ENCODE measurements at regions not wholly inside any gene's neighbourhood (a gene's known extent, or its start where the extent isn't known, plus 50 kb on each side); places are given as distances from the start of the nearest gene placed in this dataset.

DNA sequence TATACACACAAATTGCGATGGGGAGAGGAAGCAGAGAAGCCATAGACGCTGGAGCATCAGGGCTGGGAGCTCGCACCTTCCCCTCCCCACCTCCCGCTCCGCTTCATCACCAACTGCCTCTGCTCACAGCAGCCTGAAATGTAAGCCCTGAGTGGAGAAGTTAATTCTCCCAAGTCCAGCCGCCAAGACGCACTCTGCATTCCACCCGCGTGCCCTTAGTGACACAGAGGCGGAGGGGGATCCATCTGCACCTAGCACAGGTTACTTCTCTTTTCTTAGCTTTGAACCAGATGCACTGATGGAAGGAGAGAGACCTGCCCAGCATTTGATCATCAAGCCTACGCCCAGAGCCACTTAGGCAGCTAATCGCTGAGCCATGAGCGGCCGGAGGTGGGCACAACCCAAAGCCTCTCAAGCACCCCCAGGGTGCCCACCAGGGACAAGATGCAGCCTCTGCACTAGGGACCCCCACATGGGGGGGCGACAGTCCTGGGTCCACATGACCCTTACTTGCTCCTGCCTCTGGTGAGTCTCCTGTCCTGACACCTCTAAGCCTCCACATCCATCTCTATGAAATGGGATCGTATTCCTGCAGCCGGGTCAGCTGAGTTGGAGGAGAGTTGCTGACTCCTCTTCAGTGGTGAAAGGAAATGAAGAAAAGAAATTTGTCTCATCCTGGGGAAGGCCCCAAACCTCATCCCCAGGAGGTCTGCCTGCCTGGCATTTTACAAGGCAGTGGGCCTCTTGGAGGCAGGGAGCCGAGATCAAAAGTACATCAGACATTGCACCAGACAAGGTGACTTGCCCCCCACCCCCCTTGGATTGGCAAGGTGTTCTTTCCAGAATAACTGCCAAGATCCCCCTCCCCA lies 316.2 kb downstream of the MATN1 start:
- peaks cover 32% of the 10 kb centered on the region for H3K27me3 Mint-ChIP-seq (ENCODE audit: low read depth)
- TF ChIP-seq, protein P1, sequence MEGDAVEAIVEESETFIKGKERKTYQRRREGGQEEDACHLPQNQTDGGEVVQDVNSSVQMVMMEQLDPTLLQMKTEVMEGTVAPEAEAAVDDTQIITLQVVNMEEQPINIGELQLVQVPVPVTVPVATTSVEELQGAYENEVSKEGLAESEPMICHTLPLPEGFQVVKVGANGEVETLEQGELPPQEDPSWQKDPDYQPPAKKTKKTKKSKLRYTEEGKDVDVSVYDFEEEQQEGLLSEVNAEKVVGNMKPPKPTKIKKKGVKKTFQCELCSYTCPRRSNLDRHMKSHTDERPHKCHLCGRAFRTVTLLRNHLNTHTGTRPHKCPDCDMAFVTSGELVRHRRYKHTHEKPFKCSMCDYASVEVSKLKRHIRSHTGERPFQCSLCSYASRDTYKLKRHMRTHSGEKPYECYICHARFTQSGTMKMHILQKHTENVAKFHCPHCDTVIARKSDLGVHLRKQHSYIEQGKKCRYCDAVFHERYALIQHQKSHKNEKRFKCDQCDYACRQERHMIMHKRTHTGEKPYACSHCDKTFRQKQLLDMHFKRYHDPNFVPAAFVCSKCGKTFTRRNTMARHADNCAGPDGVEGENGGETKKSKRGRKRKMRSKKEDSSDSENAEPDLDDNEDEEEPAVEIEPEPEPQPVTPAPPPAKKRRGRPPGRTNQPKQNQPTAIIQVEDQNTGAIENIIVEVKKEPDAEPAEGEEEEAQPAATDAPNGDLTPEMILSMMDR (IDR thresholded peaks at IDR 0.05): no peak
- H3K36me3 Mint-ChIP-seq (ENCODE audit: low read depth): no peaks in the 10 kb centered on the region
- H3K4me1 Mint-ChIP-seq (ENCODE audit: low read depth): no peaks in the 10 kb centered on the region
- H3K4me3 Mint-ChIP-seq (ENCODE audit: unreplicated experiment): no peak overlapping the region
- no peak overlapping the region for H3K27ac Mint-ChIP-seq (ENCODE audit: unreplicated experiment)
- DNase-seq (ENCODE audit: low spot score): no peak
- H3K9me3 Mint-ChIP-seq (ENCODE audit: low read depth): no peaks in the 10 kb centered on the region

DNA sequence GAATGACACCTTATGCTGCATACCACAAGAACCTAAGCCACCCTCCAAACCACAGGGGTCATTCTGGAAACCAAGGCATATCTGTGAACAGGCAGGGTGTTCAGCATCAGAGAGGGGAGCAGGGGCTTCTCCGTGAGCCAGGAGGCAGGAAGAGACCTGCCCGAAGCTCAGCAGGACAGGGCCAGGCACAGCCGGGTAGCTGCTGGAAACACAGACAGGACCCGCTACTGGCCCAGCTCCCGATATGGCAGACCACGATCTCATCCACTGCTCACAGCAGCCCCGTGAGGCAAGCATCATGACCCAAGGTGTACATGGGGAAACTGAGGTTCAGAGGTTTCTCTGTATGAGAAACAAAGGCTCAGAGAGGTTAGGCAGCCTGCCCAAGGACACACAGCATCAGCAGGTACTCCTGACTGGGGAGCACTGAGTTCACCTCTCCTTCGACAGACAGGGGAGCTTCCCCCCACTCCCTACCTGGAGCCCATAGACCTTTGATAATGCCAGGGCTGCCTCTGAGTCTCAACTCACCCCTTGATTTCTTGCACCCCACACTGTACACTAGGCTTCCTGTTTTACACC lies 317.7 kb downstream of the MATN1 start:
- Mint-ChIP-seq H3K27me3 (ENCODE audit: low read depth) (peaks cover 32% of the 10 kb centered on the region), H3K9me3 (ENCODE audit: low read depth) (no peaks in the 10 kb centered on the region), H3K27ac (ENCODE audit: unreplicated experiment) (no peak overlapping the region), H3K4me3 (ENCODE audit: unreplicated experiment) (no peak overlapping the region), H3K4me1 (ENCODE audit: low read depth) (no peaks in the 10 kb centered on the region), H3K36me3 (ENCODE audit: low read depth) (no peaks in the 10 kb centered on the region)
- DNase-seq (ENCODE audit: low spot score): no peak
- TF ChIP-seq, protein P1 (IDR thresholded peaks at IDR 0.05): no peak

GRCh38 chr1:30405081-30405480 lies 318.3 kb downstream of the MATN1 start:
- Mint-ChIP-seq H3K27me3 (ENCODE audit: low read depth) (peaks cover 31% of the 10 kb centered on the region), H3K27ac (ENCODE audit: unreplicated experiment) (no peak overlapping the region), H3K4me3 (ENCODE audit: unreplicated experiment) (no peak overlapping the region), H3K9me3 (ENCODE audit: low read depth) (no peaks in the 10 kb centered on the region), H3K36me3 (ENCODE audit: low read depth) (no peaks in the 10 kb centered on the region), H3K4me1 (ENCODE audit: low read depth) (no peaks in the 10 kb centered on the region)
- TF ChIP-seq, protein P1 (IDR thresholded peaks at IDR 0.05): no peak
- no peak for DNase-seq (ENCODE audit: low spot score)

DNA sequence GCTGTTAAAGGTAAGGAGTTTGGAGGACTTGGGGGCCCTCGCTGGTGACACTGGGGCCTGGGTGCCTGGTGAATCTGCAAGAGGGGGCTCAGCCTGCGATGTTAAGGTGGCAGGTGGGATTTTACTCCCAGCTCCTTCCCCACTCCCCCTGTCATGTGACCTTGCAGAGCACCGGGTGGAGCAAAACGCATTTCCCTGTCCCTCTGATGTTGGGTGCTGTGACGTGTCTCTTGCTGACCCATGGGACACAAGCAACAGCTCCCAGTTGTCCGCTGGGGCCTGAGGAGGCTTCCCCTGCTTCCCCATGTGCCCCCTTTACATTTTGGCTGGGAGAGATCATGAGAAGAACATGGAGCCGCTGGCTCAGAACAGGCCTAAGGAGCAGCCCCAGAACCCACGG lies 319.0 kb downstream of the MATN1 start:
- peaks cover 29% of the 10 kb centered on the region for H3K27me3 Mint-ChIP-seq (ENCODE audit: low read depth)
- H3K9me3 Mint-ChIP-seq (ENCODE audit: low read depth): no peaks in the 10 kb centered on the region
- H3K36me3 Mint-ChIP-seq (ENCODE audit: low read depth): no peaks in the 10 kb centered on the region
- H3K27ac Mint-ChIP-seq (ENCODE audit: unreplicated experiment): no peak overlapping the region
- no peak for DNase-seq (ENCODE audit: low spot score)
- no peaks in the 10 kb centered on the region for H3K4me1 Mint-ChIP-seq (ENCODE audit: low read depth)
- H3K4me3 Mint-ChIP-seq (ENCODE audit: unreplicated experiment): no peak overlapping the region
- TF ChIP-seq, protein P1 (IDR thresholded peaks at IDR 0.05): no peak

DNA sequence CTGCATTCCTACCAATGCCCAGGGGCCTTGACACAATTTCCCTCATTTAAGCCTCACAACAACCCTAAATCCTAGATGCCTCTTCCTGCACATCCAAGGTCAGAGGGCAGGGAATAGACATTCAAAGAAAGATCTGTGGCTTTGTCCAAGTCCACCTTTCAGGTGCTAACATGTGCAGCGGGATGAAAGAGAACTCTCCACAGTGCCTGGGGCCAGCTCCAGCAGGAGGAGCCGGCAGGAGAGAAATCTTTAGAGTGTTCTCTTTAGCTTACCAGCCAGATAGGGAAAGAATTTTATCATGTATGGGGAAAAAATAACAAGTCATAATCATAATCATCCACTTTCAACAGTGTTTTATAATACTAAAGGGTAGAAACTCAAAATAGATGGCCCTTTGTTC lies 319.7 kb downstream of the MATN1 start:
- Mint-ChIP-seq H3K36me3 (ENCODE audit: low read depth) (no peaks in the 10 kb centered on the region), H3K27me3 (ENCODE audit: low read depth) (peaks cover 27% of the 10 kb centered on the region), H3K4me3 (ENCODE audit: unreplicated experiment) (no peak overlapping the region), H3K4me1 (ENCODE audit: low read depth) (no peaks in the 10 kb centered on the region), H3K9me3 (ENCODE audit: low read depth) (no peaks in the 10 kb centered on the region), H3K27ac (ENCODE audit: unreplicated experiment) (no peak overlapping the region)
- DNase-seq (ENCODE audit: low spot score): no peak
- TF ChIP-seq, protein P1 (IDR thresholded peaks at IDR 0.05): no peak
